GM13976 (cell line): ENCODE measurements at regions not wholly inside any gene's neighbourhood (a gene's known extent, or its start where the extent isn't known, plus 50 kb on each side); places are given as distances from the start of the nearest gene placed in this dataset.
A peak's percentile ranks its signal among the peaks of the same experiment; 100 is the strongest.
"Not testable (repeated sequence)": the region's sequence is repeated elsewhere in the genome, so short reads cannot be mapped to it uniquely, and the experiment has no call there.

Experiments used
- DNase-seq: peaks from one replicate; pipeline ENCODE4 v3.0.0; 2012; ENCODE audit warnings: low spot score
- CTCF ChIP-seq: IDR thresholded peaks from 2 replicates; pipeline ENCODE4 v1.5.1; 2012; ENCODE audit warnings: borderline replicate concordance, mild to moderate bottlenecking; ENCODE audit not compliant: insufficient read depth; ENCODE audit errors: extremely low read depth, missing control alignments, control extremely low read depth
- in situ Hi-C: fragments of 300-500 bp; cut with MboI; formaldehyde crosslinking; loops from one replicate; pipeline ENCODE4 v1.12.0; 2022; ENCODE audit warnings: low sequenced_read_pairs, mixed read lengths, inconsistent platforms; ENCODE audit not compliant: unreplicated experiment

GRCh38 chr13:22897571-22898314, 283.0 kb upstream of the SGCG start:
- DNase-seq, result no peak
- in situ Hi-C loops, result no loop called here
- no peak for TF ChIP-seq CTCF

- in situ Hi-C loops, DNase-seq: not testable (repeated sequence)
Measured at GRCh38 chr13:22900416-22900951, 280.3 kb upstream of the SGCG start.

- DNase-seq, result no peak
- in situ Hi-C loops, result no loop called here
- no peak for TF ChIP-seq CTCF
Measured at GRCh38 chr13:22903301-22903700, 277.5 kb upstream of the SGCG start.

- in situ Hi-C loops, result no loop called here
- no peak for TF ChIP-seq CTCF
Measured at GRCh38 chr13:22903925-22904324, 276.9 kb upstream of the SGCG start.

GRCh38 chr13:22915442-22916082, 265.2 kb upstream of the SGCG start:
- TF ChIP-seq CTCF, result no peak
- DNase-seq, result peak; percentile 33
- in situ Hi-C loops, result no loop called here

More at GRCh38 chr13:22903925-22904324, 276.9 kb upstream of the SGCG start:
- DNase-seq, result peak; percentile 15

GRCh38 chr13:22916276-22916675, 264.5 kb upstream of the SGCG start:
- in situ Hi-C loops, DNase-seq: not testable (repeated sequence)

- in situ Hi-C loops, result no loop called here
- DNase-seq, result peak; percentile 53
- no peak for TF ChIP-seq CTCF
Measured at GRCh38 chr13:22925881-22926747, 254.7 kb upstream of the SGCG start.
